Stimulated activated CD8-positive, alpha-beta memory T cell treated with anti-CD3 and anti-CD28 coated beads, Interleukin-4, amount 100 ng/mL, for 48 hours (primary cell): ENCODE measurements at regions not wholly inside any gene's neighbourhood (a gene's known extent, or its start where the extent isn't known, plus 50 kb on each side); places are given as distances from the start of the nearest gene placed in this dataset.
"Not testable (repeated sequence)": the region's sequence is repeated elsewhere in the genome, so short reads cannot be mapped to it uniquely, and the experiment has no call there.

Experiments
- DNase-seq: peaks from one replicate; pipeline ENCODE4 v3.0.0-alpha.2; 2020

DNA sequence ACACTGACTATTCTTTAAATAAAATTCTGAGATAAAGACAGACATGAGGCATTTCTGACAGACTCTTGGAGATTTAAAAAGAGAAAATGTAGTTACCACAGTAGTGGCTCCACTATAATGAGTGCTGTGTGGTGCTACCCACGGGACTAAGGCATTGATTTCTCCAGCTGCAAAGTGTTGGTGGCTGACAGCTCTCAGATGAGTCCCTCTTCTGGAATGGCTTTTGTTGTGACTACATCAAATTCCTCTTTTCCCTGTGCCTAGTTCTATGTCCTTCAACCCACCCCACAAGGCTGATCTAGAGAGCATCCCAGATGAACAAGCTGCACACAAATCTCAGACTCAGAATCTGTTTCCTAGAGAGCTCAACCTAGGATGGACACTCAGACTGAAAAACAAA lies 884.8 kb upstream of the ZEB2 start:
- no peak for DNase-seq

- no peak for DNase-seq
These were observed 882.9 kb upstream of the ZEB2 start for GRCh38 chr2:145402706-145403277.

- DNase-seq = no peak
These were observed 879.2 kb upstream of the ZEB2 start for GRCh38 chr2:145399131-145399530.

- no peak for DNase-seq
These were observed 874.3 kb upstream of the ZEB2 start for GRCh38 chr2:145394181-145394580.

DNA sequence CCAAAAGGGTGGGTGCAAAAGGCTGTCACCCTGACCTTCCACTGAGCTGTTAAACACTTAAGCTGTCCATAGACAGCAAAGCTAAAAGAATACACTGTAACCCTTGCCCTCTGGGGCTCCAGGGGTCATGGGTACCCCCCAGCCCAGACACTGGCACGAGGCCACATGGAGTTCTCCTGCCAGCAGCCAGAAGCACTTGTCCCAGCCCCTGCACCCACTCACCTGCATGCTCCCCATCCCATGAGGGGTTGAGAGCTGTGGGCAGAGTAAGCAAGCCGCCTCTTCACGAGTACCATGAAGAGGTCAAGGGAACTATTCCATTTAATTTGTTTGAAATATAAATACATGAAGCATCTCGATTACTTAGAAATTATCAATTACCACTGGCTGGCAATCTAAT lies 867.1 kb upstream of the ZEB2 start:
- DNase-seq = no peak

DNA sequence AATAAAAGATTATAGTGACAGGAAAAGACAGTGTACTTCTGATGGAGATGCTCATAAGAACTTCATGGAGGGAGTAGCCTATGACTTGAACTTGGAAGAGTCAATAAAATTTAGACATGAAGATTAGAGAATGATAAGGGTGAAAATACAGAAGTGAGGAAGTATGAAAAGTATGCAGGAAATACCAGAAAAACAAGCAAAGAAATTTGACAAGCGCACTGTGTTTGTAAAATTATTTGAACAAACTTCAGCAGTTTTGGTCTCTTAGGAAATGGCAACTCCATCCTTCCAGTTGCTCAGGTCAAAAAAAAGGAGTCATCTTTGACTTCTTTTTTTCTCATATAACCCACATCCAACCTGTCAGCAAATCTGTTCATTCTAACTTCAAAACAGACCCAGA lies 864.0 kb upstream of the ZEB2 start:
- no peak for DNase-seq

DNA sequence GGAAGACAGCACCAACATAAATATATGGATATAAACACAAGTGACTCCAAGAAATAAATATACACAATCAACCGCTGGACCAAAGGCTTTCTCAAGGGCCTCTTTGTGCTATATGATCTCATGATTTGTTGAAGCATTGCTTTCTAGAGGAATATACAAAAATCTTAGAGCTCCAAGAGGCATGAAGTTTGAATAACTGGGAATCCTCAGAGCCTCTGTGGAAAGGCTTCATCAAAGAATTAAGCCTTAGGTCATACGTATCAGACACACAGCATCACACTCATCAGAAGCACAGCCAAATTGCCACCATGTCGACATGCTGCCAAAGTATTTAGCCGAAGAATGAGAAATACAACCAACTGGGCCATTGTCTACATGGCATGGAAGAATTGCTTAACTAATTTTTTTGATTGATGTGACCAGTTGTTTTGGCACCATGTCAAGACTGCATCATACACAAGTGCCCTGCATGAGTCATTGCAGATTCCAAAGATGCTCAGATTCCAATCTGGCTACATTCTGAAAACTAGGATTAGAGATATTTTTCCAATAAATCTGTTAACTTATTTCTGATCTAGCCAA lies 860.6 kb upstream of the ZEB2 start:
- DNase-seq = no peak

GRCh38 chr2:145379934-145380333 lies 860.0 kb upstream of the ZEB2 start:
- DNase-seq = no peak

DNA sequence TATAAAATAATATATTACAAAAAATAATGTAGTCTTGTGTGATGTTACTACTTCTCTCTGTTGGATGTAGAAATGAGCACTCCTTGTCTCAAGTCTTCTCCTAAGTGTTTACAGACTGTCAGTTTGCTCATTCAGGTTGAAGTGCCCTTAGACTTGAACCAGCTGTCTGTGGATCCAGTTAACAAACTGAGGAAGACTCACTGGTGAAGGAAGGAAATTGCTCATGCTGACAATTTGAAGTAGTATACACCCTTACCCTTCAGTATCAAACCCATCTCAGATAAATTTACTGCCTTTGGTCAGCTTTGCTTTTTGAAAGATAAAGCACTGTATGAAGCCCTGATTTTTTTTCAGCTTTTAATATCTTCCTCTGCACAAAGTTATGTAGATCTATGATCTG lies 854.2 kb upstream of the ZEB2 start:
- no peak for DNase-seq

- not testable (repeated sequence) for DNase-seq
These were observed 847.4 kb upstream of the ZEB2 start for GRCh38 chr2:145367334-145367733.

DNA sequence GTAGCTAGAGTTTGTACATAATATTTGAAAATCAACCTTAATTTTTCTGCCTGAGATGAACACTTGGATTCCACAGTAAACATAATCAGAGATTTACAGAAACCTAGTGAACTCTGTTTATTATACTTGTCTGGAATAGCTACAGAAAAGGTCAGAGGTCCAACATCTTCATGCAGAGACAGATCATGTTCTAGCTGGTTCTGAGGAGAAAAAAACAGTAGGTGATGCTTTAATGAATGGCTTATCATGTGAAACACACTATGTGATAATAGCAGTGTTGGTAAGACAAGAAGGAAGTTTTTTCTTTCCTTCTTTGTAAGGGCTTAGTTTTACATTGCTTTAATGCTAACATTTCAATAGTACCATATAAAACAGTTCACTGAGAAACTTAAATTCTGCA lies 846.4 kb upstream of the ZEB2 start:
- DNase-seq = no peak

- no peak for DNase-seq
These were observed 840.3 kb upstream of the ZEB2 start for GRCh38 chr2:145360129-145360790.

- DNase-seq = no peak
These were observed 839.6 kb upstream of the ZEB2 start for GRCh38 chr2:145359561-145359960.

GRCh38 chr2:145356056-145356455 lies 836.1 kb upstream of the ZEB2 start:
- DNase-seq = no peak

DNA sequence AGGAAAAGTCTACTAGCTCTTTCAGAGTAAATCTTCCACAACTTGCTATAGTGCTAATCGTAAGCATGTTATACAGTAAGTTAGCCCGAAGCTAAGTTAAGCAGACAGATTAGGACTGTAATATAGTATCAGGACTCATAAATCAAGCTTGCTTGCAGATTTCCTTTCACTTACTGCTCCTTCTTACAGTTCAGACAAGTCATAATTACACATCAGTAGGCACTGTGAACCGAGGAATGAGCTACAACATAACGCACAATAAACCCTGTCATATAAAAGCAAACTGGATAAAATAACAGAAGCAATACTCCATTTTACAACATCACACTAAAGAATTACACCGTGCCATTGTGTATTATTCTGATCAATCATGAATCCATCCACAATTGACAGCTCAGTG lies 832.6 kb upstream of the ZEB2 start:
- no peak for DNase-seq

DNA sequence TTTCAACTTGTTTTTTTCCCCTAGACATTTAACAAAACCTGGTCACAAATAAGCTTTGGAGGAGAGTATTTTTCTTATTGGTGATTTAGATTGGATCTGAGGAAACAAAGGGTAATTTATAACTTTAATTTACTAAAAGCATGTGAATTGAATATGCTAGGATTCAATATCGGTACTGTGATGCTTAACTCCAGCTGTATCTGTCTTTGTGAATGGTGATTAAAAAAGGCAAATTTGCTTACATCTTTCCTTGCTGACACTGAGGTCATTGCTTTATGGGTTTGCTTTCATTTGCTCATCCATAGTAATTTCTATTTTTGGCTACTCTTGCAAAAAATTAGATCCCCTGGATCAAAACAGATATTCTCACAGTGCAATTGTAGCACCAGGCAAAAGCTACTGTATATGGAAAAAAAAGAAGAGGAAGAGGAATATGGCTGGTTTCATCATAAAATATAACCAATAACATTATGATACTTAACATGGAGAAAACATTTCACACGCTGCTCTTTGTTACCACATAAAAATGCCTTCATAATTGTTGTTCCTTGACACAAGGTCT lies 832.0 kb upstream of the ZEB2 start:
- no peak for DNase-seq

DNA sequence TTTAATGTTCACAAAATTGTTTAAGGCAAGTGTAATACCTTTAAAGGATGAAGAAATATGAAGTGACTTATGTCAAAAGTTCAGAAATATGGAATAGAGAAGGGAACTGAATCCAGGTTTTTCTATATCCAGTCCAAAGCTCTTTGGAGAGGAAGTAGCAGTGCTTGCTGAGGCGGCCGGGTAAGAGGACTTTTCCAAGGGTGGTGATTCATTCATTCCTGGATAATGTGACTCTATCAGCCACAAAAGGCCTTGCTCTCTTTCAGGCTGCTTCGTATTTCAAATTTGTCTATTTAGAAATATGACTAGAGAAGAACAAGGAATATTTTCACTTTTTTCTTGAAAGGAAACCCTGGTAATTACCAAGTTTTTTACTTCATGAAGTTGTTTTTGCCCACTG lies 830.1 kb upstream of the ZEB2 start:
- no peak for DNase-seq

DNA sequence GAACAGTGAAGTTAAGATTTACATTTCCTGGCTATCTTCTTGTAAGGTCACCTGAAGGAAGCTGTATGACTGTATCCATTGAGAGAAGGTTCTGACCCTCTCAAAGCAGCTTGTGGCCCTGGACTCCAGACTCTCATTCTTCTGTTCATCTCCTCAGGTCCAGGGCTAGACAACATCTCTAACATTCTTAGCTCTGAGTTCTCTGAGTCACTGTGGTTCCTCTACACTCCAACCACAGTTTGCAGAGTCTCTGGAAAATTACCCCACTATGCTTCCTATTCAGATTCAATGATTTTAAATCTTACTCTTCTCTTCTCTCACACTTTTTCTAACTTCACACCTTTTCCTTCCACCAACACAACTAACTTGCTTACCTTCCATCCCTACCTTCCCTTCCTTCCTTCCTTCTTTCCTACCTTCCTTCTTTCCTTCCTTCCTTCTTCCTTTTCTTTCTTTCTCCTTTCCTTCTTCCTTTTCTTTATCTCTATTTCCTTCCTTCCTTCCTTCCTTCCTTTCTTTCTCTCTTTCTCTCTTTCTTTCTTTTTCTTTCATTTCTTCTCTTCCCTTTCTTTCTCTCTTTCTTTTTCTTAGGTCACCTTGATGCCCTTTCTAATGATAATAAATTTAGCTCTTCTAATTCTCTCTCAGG lies 824.3 kb upstream of the ZEB2 start:
- no peak for DNase-seq

GRCh38 chr2:145343287-145343686 lies 823.4 kb upstream of the ZEB2 start:
- DNase-seq = no peak

- DNase-seq = no peak
These were observed 821.6 kb upstream of the ZEB2 start for GRCh38 chr2:145341536-145341935.

DNA sequence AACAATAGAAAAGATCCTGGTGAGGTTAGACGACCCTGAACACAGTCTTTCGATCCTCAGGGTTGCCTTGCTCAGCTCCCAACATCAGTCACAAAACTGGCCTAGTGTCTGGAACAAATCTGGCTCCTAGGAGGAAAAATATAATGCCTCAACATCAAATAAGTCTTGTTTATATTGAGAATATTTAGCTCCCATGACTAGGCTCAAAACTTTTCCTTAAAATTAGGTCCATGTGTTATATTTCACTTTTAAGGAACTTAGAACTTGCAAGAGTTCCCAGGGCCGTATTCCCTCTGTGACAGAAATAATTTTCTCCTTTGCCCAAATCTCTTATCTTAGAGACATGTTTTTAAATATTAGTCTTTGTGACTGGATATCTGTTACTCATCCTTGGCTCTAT lies 819.7 kb upstream of the ZEB2 start:
- no peak for DNase-seq

DNA sequence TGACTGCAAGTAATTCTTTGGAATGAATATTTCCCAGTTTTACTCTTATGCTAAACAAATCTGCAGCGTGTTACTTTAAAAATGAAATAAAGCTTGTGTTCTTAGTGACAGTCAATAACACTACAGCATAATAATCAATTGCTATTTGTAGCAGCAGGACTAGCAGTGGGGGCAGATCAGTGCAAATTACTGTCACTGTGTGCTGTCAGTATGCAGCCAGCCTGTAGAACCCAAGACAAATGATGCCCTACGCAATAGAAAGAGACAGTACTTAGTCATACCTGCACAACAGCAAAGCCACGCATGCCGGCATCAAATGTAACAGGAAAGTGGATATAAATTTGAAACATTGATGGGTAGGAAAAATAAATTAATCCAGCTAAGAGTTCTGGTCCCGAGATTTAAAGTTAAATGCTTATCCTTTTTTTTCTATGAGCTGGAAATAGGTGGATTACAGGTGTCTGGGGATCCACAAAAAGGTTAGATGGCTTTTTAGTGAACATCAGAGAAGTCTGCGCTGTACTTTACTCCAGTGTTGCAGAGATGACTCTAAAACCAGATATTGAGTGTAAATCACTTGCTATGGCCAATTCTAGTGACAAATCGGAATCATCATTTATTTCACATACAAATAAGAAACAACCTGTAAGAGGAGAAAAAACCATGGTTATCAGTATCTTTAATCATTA lies 812.4 kb upstream of the ZEB2 start:
- DNase-seq = no peak

DNA sequence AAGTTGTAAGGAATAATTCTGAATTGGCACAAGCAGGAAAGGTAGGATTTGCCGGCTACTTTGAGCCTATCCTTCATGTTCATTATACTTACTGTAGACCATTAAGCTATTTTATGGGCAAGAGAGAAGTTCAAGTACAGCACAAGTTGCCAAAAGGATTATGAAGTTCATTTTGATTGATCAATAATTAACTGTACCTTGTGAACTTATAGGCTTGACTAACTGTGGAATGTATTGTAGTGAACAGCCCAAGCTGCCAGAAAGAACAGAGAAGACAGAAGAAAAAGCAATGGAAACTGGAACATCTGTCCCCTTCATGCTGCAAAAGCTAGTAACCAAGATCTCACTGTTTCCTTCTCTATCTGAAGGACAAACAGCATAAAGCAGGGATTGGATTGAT lies 810.1 kb upstream of the ZEB2 start:
- DNase-seq = no peak
